CD4-positive, alpha-beta T cell (primary cell): ENCODE measurements at regions not wholly inside any gene's neighbourhood (a gene's known extent, or its start where the extent isn't known, plus 50 kb on each side); places are given as distances from the start of the nearest gene placed in this dataset.
"Not testable (repeated sequence)": the region's sequence is repeated elsewhere in the genome, so short reads cannot be mapped to it uniquely, and the experiment has no call there.

ENCODE experiments used
- ATAC-seq: fragments of 200-7000 bp; cut with Tn5 transposase; one replicate; pipeline ENCODE4 v1.10.0; 2022; ENCODE audit warnings: mild to moderate bottlenecking; ENCODE audit not compliant: poor library complexity
- CTCF ChIA-PET: fragments of 350-600 bp; sonication (Branson Sonifier 250); formaldehyde crosslinking; loops from one replicate; lab custom pipeline; 2021; ENCODE audit warnings: antibody characterized with exemption, inconsistent platforms; lab: Charles Lee
- POLR2A ChIA-PET: fragments of 350-600 bp; sonication (Branson Sonifier 250); formaldehyde crosslinking; loops from one replicate; lab custom pipeline; 2021; ENCODE audit warnings: antibody characterized with exemption, inconsistent platforms; lab: Charles Lee
- DNase-seq, 14 experiments: peaks; one replicate each; pipeline ENCODE4 v3.0.0-alpha.2; 2013 to 2020; ENCODE audit warnings: mixed read lengths in 2 of 14
- H3K27ac ChIP-seq, 2 donors: one replicate each; pipeline versions ENCODE4 v1.5.1 to v1.7.0; 2013; ENCODE audit warnings: low read length in 2 of 2, low read depth in 1 of 2, mild to moderate bottlenecking in 1 of 2
- H3K27me3 ChIP-seq, 2 experiments: 1 replicate in 1 of 2; 2 replicates in 1 of 2; pipeline versions ENCODE4 v1.6.1 to v1.7.0; 2013; ENCODE audit warnings: low read length in 2 of 2, control low read depth in 1 of 2, mild to moderate bottlenecking in 1 of 2, moderate library complexity in 1 of 2; ENCODE audit not compliant: insufficient read depth in 2 of 2, control insufficient read depth in 1 of 2
- H3K36me3 ChIP-seq: one replicate; pipeline ENCODE4 v1.6.1; 2013; ENCODE audit warnings: low read length, control low read depth; ENCODE audit not compliant: insufficient read depth
- H3K4me1 ChIP-seq: one replicate; pipeline ENCODE4 v1.6.1; 2013; ENCODE audit warnings: low read length, control low read depth; ENCODE audit not compliant: insufficient read depth
- H3K4me3 ChIP-seq: one replicate; pipeline ENCODE4 v1.5.1; 2013; ENCODE audit warnings: mild to moderate bottlenecking, low read length, moderate library complexity
- H3K9me3 ChIP-seq, 2 experiments: 1 replicate in 1 of 2; 2 replicates in 1 of 2; pipeline versions ENCODE4 v1.6.1 to v1.7.0; 2013; ENCODE audit warnings: low read length in 2 of 2, mild to moderate bottlenecking in 2 of 2, control low read depth in 1 of 2, moderate library complexity in 1 of 2; ENCODE audit not compliant: control insufficient read depth in 1 of 2, insufficient read depth in 1 of 2
- H3K27ac Mint-ChIP-seq: one replicate; pipeline ENCODE4 v1.8.0; 2020; ENCODE audit warnings: mixed read lengths
- H3K27me3 Mint-ChIP-seq: one replicate; pipeline ENCODE4 v1.8.0; 2021; ENCODE audit warnings: mixed read lengths
- H3K36me3 Mint-ChIP-seq: one replicate; pipeline ENCODE4 v1.8.0; 2021; ENCODE audit warnings: low read depth, mixed read lengths
- H3K4me1 Mint-ChIP-seq: one replicate; pipeline ENCODE4 v1.8.0; 2021; ENCODE audit warnings: low read depth, mixed read lengths
- H3K4me3 Mint-ChIP-seq: one replicate; pipeline ENCODE4 v1.8.0; 2020; ENCODE audit warnings: mild to moderate bottlenecking, mixed read lengths
- H3K9me3 Mint-ChIP-seq: one replicate; pipeline ENCODE4 v1.8.0; 2020; ENCODE audit warnings: mixed read lengths
- intact Hi-C, 2 experiments: fragments of 100-400 bp; cut with DNase I in 1 of 2; cut with micrococcal nuclease in 1 of 2; formaldehyde crosslinking; loops; one replicate each; pipeline versions ENCODE4 v1.15.1 to v1.9.0; 2023 to 2025; cut with DNase I, micrococcal nuclease
- TF ChIP-seq, protein P1 (sequence below): fragments of 200-600 bp; IDR thresholded peaks from one replicate; pipeline ENCODE4 v1.8.0; 2022; ENCODE audit warnings: antibody characterized with exemption, mild to moderate bottlenecking

DNA sequence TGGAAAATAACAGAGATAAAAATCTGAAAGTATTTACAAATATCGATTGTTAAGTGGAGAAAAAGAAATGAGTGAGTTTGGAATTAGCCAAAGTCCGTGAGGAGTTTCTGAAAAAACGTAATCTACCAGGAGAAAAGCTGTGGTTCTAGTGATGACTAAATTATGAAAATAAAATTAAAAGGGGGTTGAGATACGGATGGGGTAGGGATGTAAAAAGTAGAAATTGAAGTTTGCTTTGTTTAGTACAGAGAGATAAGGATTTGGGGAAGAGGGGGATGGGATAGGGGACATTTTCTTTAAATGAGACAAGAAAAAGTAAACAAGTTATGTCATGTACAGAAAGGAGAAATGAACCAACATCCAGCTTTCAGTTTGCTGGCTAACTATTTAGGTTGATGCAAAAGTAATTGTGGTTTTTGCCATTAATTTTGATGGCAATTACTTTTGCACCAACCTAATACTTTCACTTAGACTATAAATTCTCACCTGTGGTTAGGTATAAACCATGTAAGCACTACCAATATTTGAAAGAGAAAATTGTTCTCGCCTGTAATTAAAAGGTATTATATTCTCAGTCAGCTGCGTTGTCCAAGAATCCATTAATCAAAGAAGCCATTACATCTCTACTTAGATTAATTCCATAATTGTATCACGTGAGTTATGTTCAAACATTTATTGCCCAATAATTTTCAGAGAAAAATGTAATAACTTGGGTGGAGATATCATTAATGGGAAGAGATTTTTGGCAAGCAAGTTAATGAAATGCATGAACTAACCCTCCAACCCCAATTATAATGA, 143.0 kb upstream of the NRP1 start:
- no peak for ATAC-seq
- H3K27me3 Mint-ChIP-seq, result peaks cover 14% of the 10 kb centered on the region
- TF ChIP-seq, protein P1, sequence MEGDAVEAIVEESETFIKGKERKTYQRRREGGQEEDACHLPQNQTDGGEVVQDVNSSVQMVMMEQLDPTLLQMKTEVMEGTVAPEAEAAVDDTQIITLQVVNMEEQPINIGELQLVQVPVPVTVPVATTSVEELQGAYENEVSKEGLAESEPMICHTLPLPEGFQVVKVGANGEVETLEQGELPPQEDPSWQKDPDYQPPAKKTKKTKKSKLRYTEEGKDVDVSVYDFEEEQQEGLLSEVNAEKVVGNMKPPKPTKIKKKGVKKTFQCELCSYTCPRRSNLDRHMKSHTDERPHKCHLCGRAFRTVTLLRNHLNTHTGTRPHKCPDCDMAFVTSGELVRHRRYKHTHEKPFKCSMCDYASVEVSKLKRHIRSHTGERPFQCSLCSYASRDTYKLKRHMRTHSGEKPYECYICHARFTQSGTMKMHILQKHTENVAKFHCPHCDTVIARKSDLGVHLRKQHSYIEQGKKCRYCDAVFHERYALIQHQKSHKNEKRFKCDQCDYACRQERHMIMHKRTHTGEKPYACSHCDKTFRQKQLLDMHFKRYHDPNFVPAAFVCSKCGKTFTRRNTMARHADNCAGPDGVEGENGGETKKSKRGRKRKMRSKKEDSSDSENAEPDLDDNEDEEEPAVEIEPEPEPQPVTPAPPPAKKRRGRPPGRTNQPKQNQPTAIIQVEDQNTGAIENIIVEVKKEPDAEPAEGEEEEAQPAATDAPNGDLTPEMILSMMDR, result no peak
- Histone ChIP-seq H3K9me3 (peaks cover 0 to 9% of the 10 kb centered on the region in 2 experiments), H3K4me3 (no peak overlapping the region), H3K36me3 (no peaks in the 10 kb centered on the region), H3K4me1 (no peaks in the 10 kb centered on the region), H3K27ac (no peak overlapping the region), H3K27me3 (peaks cover 0 to 5% of the 10 kb centered on the region in 2 experiments)
- no peaks in the 10 kb centered on the region for H3K36me3 Mint-ChIP-seq
- H3K9me3 Mint-ChIP-seq, result peaks cover 2% of the 10 kb centered on the region
- H3K4me3 Mint-ChIP-seq, result no peak overlapping the region
- ChIA-PET CTCF (no interaction called here), POLR2A (no interaction called here)
- DNase-seq, result no peak
- no peak overlapping the region for H3K27ac Mint-ChIP-seq
- intact Hi-C loops, result no loop called here
- no peaks in the 10 kb centered on the region for H3K4me1 Mint-ChIP-seq

GRCh38 chr10:33476757-33477273, 142.3 kb upstream of the NRP1 start:
- no peak for DNase-seq
- Mint-ChIP-seq H3K4me3 (no peak overlapping the region), H3K9me3 (peaks cover 2% of the 10 kb centered on the region), H3K27ac (no peak overlapping the region), H3K36me3 (no peaks in the 10 kb centered on the region), H3K27me3 (peaks cover 11% of the 10 kb centered on the region), H3K4me1 (no peaks in the 10 kb centered on the region)
- Histone ChIP-seq H3K27ac (no peak overlapping the region), H3K4me1 (no peaks in the 10 kb centered on the region), H3K27me3 (peaks cover 0 to 5% of the 10 kb centered on the region in 2 experiments), H3K4me3 (no peak overlapping the region), H3K9me3 (peaks cover 0 to 9% of the 10 kb centered on the region in 2 experiments), H3K36me3 (no peaks in the 10 kb centered on the region)
- POLR2A ChIA-PET, result no interaction called here
- intact Hi-C loops, result no loop called here
- no peak for ATAC-seq
- TF ChIP-seq, protein P1, result no peak
- CTCF ChIA-PET, result no interaction called here

DNA sequence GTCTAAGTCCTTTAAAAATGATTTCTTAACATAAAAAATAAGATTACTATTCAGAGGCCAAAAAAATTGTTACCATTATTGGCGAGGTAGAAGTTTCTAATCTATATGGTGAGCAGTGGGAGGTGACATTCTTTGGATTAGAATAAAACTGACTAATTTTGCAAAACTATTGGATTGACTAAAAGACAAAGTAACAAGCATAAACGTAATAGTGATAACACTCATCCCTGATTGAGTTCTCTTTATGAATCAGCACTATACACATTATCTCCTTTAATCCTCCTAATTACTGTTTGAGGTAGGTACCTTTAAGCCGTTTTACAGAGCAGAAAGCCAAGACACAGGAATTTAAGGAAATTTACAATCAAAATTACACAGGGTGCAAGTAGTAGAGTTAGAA, 139.2 kb upstream of the NRP1 start:
- Mint-ChIP-seq H3K36me3 (no peaks in the 10 kb centered on the region), H3K9me3 (peaks cover 2% of the 10 kb centered on the region), H3K4me3 (no peak overlapping the region), H3K27ac (no peak overlapping the region), H3K27me3 (peaks cover 11% of the 10 kb centered on the region), H3K4me1 (no peaks in the 10 kb centered on the region)
- ChIA-PET POLR2A (no interaction called here), CTCF (no interaction called here)
- TF ChIP-seq, protein P1, result no peak
- Histone ChIP-seq H3K27ac (no peak overlapping the region), H3K36me3 (no peaks in the 10 kb centered on the region), H3K9me3 (no peaks in the 10 kb centered on the region), H3K4me3 (no peak overlapping the region), H3K4me1 (no peaks in the 10 kb centered on the region), H3K27me3 (peaks cover 0 to 5% of the 10 kb centered on the region in 2 experiments)
- intact Hi-C loops, result no loop called here
- DNase-seq (no peak), ATAC-seq (no peak)

DNA sequence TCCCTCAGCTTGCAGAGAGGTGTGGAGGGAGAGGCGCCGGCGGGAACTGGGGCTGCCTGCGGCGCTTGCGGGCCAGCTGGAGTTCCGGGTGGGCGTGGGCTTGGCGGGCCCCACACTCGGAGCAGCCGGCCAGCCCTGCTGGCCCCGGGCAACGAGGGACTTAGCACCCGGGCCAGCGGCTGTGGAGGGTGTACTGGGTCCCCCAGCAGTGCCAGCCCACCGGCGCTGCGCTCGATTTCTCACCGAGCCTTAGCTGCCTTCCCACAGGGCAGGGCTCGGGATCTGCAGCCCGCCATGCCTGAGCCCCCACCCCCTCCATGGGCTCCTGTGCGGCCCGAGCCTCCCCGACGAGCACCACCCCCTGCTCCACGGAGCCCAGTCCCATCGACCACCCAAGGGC, 133.5 kb upstream of the NRP1 start:
- CTCF ChIA-PET, H3K9me3 Mint-ChIP-seq, H3K4me3 ChIP-seq, ATAC-seq, H3K27me3 ChIP-seq, DNase-seq, H3K36me3 Mint-ChIP-seq, H3K27me3 Mint-ChIP-seq, H3K27ac Mint-ChIP-seq, H3K9me3 ChIP-seq, POLR2A ChIA-PET, H3K4me3 Mint-ChIP-seq, intact Hi-C loops, H3K36me3 ChIP-seq, H3K4me1 ChIP-seq, H3K27ac ChIP-seq, H3K4me1 Mint-ChIP-seq: not testable (repeated sequence)
